B cell (primary cell): ENCODE measurements at regions not wholly inside any gene's neighbourhood (a gene's known extent, or its start where the extent isn't known, plus 50 kb on each side); places are given as distances from the start of the nearest gene placed in this dataset.

Source experiments
- ATAC-seq: fragments of 200-7000 bp; cut with Tn5 transposase; one replicate; pipeline ENCODE4 v1.10.0; 2021; ENCODE audit warnings: low read depth, mild to moderate bottlenecking, moderate number of reproducible peaks, moderate library complexity
- CTCF ChIA-PET: fragments of 350-600 bp; sonication (Branson Sonifier 250); formaldehyde crosslinking; loops from one replicate; lab custom pipeline; 2021; ENCODE audit warnings: antibody characterized with exemption, inconsistent platforms; lab: Charles Lee
- POLR2A ChIA-PET: fragments of 350-600 bp; sonication (Branson Sonifier 250); formaldehyde crosslinking; loops from one replicate; lab custom pipeline; 2021; ENCODE audit warnings: antibody characterized with exemption; lab: Charles Lee
- DNase-seq: peaks from one replicate; pipeline ENCODE4 v3.0.0; 2013
- H2AFZ ChIP-seq: 2 replicates; pipeline ENCODE4 v1.6.1; 2012; ENCODE audit warnings: mild to moderate bottlenecking, low read depth, low read length; ENCODE audit not compliant: insufficient read depth, poor library complexity, severe bottlenecking
- H3K27ac ChIP-seq, 2 donors: 1 replicate in 1 of 2; 2 replicates in 1 of 2; pipeline ENCODE4 v1.5.1; 2012 to 2013; ENCODE audit warnings: low read length in 2 of 2, mild to moderate bottlenecking in 2 of 2, moderate library complexity in 1 of 2
- H3K27me3 ChIP-seq, 4 experiments: fragments of 200-600 bp in 1 of 4; sonication (generic) in 1 of 4; replicated peaks in 1 of 4; 1 replicate in 2 of 4; 2 replicates in 2 of 4; pipeline versions ENCODE4 v1.6.1 to v1.7.0; 2013 to 2016; ENCODE audit warnings: low read length in 3 of 4, mild to moderate bottlenecking in 2 of 4, mixed read lengths in 1 of 4, moderate library complexity in 1 of 4; ENCODE audit not compliant: insufficient read depth in 4 of 4, control insufficient read depth in 3 of 4; ENCODE audit errors: control extremely low read depth in 1 of 4
- H3K36me3 ChIP-seq, 2 experiments: replicated peaks in 1 of 2; 1 replicate in 1 of 2; 2 replicates in 1 of 2; pipeline versions ENCODE4 v1.6.1 to v1.7.1; 2013; ENCODE audit warnings: low read length in 1 of 2; ENCODE audit not compliant: insufficient read depth in 2 of 2, control insufficient read depth in 1 of 2; ENCODE audit errors: control extremely low read depth in 1 of 2, extremely low read depth in 1 of 2
- H3K4me1 ChIP-seq, 2 donors: fragments of 200-600 bp in 1 of 2; sonication (generic) in 1 of 2; 1 replicate in 1 of 2; 2 replicates in 1 of 2; pipeline versions ENCODE4 v1.5.1 to v1.6.1; 2013 to 2017; ENCODE audit warnings: low read length in 2 of 2; ENCODE audit not compliant: control insufficient read depth in 2 of 2, insufficient read depth in 2 of 2
- H3K4me2 ChIP-seq: replicated peaks from 2 replicates; pipeline ENCODE3; 2012; ENCODE audit warnings: mild to moderate bottlenecking, low read depth, low read length; ENCODE audit not compliant: poor library complexity, severe bottlenecking
- H3K4me3 ChIP-seq, 5 experiments: fragments of 200-600 bp in 1 of 5; sonication (generic) in 1 of 5; 1 replicate in 3 of 5; 2 replicates in 2 of 5; pipeline versions ENCODE4 v1.5.1 to v1.7.0; 2011 to 2016; ENCODE audit warnings: low read length in 4 of 5, mild to moderate bottlenecking in 4 of 5, low read depth in 2 of 5, control low read depth in 1 of 5, moderate library complexity in 1 of 5; ENCODE audit not compliant: insufficient read depth in 1 of 5; ENCODE audit errors: control extremely low read depth in 1 of 5, extremely low read depth in 1 of 5
- H3K79me2 ChIP-seq: fragments of 200-600 bp; sonication (generic); one replicate; pipeline ENCODE4 v1.6.0; 2016; ENCODE audit warnings: low read length; ENCODE audit not compliant: control insufficient read depth, insufficient read depth
- H3K9ac ChIP-seq: fragments of 200-600 bp; sonication (generic); 2 replicates; pipeline ENCODE4 v1.6.1; 2017; ENCODE audit warnings: mild to moderate bottlenecking, low read length, moderate library complexity
- H3K9me3 ChIP-seq, 3 donors: one replicate each; pipeline versions ENCODE4 v1.6.1 to v1.7.1; 2013; ENCODE audit warnings: low read length in 2 of 3; ENCODE audit not compliant: control insufficient read depth in 2 of 3, insufficient read depth in 1 of 3; ENCODE audit errors: control extremely low read depth in 1 of 3
- H4K20me1 ChIP-seq: 2 replicates; pipeline ENCODE4 v1.6.0; 2012; ENCODE audit warnings: mild to moderate bottlenecking, low read length; ENCODE audit not compliant: insufficient read depth, control insufficient read depth, poor library complexity, severe bottlenecking
- H3K27ac Mint-ChIP-seq: one replicate; pipeline ENCODE4 v1.8.0; 2021; ENCODE audit warnings: mixed read lengths
- H3K27me3 Mint-ChIP-seq: one replicate; pipeline ENCODE4 v1.8.0; 2021; ENCODE audit warnings: mixed read lengths
- H3K4me1 Mint-ChIP-seq: one replicate; pipeline ENCODE4 v1.8.0; 2021; ENCODE audit warnings: mixed read lengths
- H3K4me3 Mint-ChIP-seq: one replicate; pipeline ENCODE4 v1.8.0; 2021; ENCODE audit warnings: mixed read lengths
- H3K9me3 Mint-ChIP-seq: one replicate; pipeline ENCODE4 v1.8.0; 2022; ENCODE audit warnings: mixed read lengths; ENCODE audit not compliant: insufficient read depth
- CTCF ChIP-seq: fragments of 200-600 bp; IDR thresholded peaks from one replicate; pipeline ENCODE4 v1.8.0; 2022; ENCODE audit warnings: antibody characterized with exemption, mild to moderate bottlenecking
- EZH2 ChIP-seq: IDR thresholded peaks from 2 replicates; pipeline ENCODE4 v1.6.1; 2012; ENCODE audit warnings: borderline replicate concordance, low read depth, mild to moderate bottlenecking, moderate library complexity, low read length; ENCODE audit not compliant: insufficient read depth, poor library complexity, severe bottlenecking
- WGBS: methylation state at CpG from one replicate; pipeline ENCODE4 v1.1.5; 2013; ENCODE audit warnings: missing lambda C conversion rate; ENCODE audit not compliant: insufficient coverage; 5-methylcytosine and 5-hydroxymethylcytosine counted together
- intact Hi-C: fragments of 100-400 bp; cut with micrococcal nuclease; formaldehyde crosslinking; loops from one replicate; pipeline ENCODE4 v1.10.0; 2022

DNA sequence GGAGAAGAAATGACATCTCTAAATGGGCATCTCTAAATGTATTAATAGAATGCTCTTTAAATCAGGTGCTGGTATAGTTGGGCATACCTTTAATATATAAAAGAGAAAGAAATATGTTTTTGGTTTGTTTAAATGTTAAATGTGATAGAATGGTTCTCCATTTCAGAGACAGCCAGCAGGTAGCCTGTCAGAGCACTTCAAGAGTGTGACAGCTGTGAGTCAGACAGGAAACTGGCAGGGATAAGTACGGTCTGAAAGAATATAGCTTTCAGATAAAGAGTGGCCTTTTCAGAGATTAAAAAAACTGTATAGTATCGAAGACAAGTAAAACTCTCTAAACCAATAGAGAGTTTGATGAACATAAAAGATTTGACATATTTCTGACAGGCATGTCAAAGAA is 654.1 kb downstream of the IGSF11 start:
- DNase-seq (no peak), ATAC-seq (no peak)
- TF ChIP-seq CTCF (no peak), EZH2 (no peak)
- no peaks in the 10 kb centered on the region for H3K9me3 Mint-ChIP-seq
- H3K4me1 ChIP-seq = no peaks in the 10 kb centered on the region
- H3K4me3 ChIP-seq = no peak overlapping the region
- no peaks in the 10 kb centered on the region for H3K27me3 Mint-ChIP-seq
- H3K79me2 ChIP-seq = no peaks in the 10 kb centered on the region
- no CpG with 5 or more reads among the region's 2 CpGs for WGBS
- intact Hi-C loops = no loop called here
- H3K27me3 ChIP-seq = no peaks in the 10 kb centered on the region
- H3K36me3 ChIP-seq = no peaks in the 10 kb centered on the region
- H2AFZ ChIP-seq = no peak overlapping the region
- H3K4me3 Mint-ChIP-seq = no peak overlapping the region
- H3K9ac ChIP-seq = no peak overlapping the region
- no peak overlapping the region for H3K27ac Mint-ChIP-seq
- no peak overlapping the region for H3K4me2 ChIP-seq
- ChIA-PET CTCF (no interaction called here), POLR2A (no interaction called here)
- no peak overlapping the region for H3K27ac ChIP-seq
- H3K4me1 Mint-ChIP-seq = no peaks in the 10 kb centered on the region
- peaks cover 0 to 4% (median 0%) of the 10 kb centered on the region in 3 donors for H3K9me3 ChIP-seq
- no peaks in the 10 kb centered on the region for H4K20me1 ChIP-seq

- H3K79me2 ChIP-seq = no peaks in the 10 kb centered on the region
- no peak overlapping the region for H3K4me3 ChIP-seq
- H4K20me1 ChIP-seq = no peaks in the 10 kb centered on the region
- H3K4me3 Mint-ChIP-seq = no peak overlapping the region
- no peak overlapping the region for H3K4me2 ChIP-seq
- DNase-seq = no peak
- H3K36me3 ChIP-seq = no peaks in the 10 kb centered on the region
- no peaks in the 10 kb centered on the region for H3K4me1 Mint-ChIP-seq
- H3K27me3 ChIP-seq = no peaks in the 10 kb centered on the region
- H3K27ac ChIP-seq = no peak overlapping the region
- POLR2A ChIA-PET = no interaction called here
- intact Hi-C loops = no loop called here
- no CpG with 5 or more reads among the region's 1 CpG for WGBS
- H3K9ac ChIP-seq = no peak overlapping the region
- ATAC-seq = no peak
- peaks cover 0 to 2% (median 0%) of the 10 kb centered on the region in 3 donors for H3K9me3 ChIP-seq
- no peak overlapping the region for H3K27ac Mint-ChIP-seq
- H3K9me3 Mint-ChIP-seq = no peaks in the 10 kb centered on the region
- no peaks in the 10 kb centered on the region for H3K27me3 Mint-ChIP-seq
- no peaks in the 10 kb centered on the region for H3K4me1 ChIP-seq
- CTCF ChIA-PET = no interaction called here
- H2AFZ ChIP-seq = no peak overlapping the region
- TF ChIP-seq CTCF (no peak), EZH2 (no peak)
Observed at GRCh38 chr3:118396491-118396890, 638.2 kb downstream of the IGSF11 start.
